Esophagus muscularis mucosa (tissue), 4 donors: ENCODE measurements at regions not wholly inside any gene's neighbourhood (a gene's known extent, or its start where the extent isn't known, plus 50 kb on each side); places are given as distances from the start of the nearest gene placed in this dataset.

ENCODE experiments used
- DNase-seq: peaks from one replicate; pipeline ENCODE4 v3.0.0-alpha.2; 2017; ENCODE audit errors: extremely low spot score
- H3K27ac ChIP-seq, 4 donors: fragments of 200-600 bp; sonication (generic); replicated peaks in 1 of 4; 1 replicate in 3 of 4; 2 replicates in 1 of 4; pipeline ENCODE4 v1.5.1; 2016 to 2019; ENCODE audit warnings: mild to moderate bottlenecking in 1 of 4
- H3K27me3 ChIP-seq, 4 donors: fragments of 200-600 bp; sonication (generic); one replicate each; pipeline versions ENCODE4 v1.5.1 to v1.6.0; 2016 to 2019
- H3K36me3 ChIP-seq, 4 donors: fragments of 200-600 bp; sonication (generic); one replicate each; pipeline ENCODE4 v1.5.1; 2016 to 2019
- H3K4me1 ChIP-seq, 4 donors: fragments of 200-600 bp; sonication (generic); one replicate each; pipeline ENCODE4 v1.5.1; 2016 to 2019
- H3K4me3 ChIP-seq, 4 donors: fragments of 200-600 bp; sonication (generic); 1 replicate in 2 of 4; 2 replicates in 2 of 4; pipeline ENCODE4 v1.5.1; 2016 to 2019; ENCODE audit warnings: mild to moderate bottlenecking in 4 of 4, moderate library complexity in 1 of 4
- H3K9me3 ChIP-seq, 4 donors: fragments of 200-600 bp; sonication (generic); 1 replicate in 3 of 4; 2 replicates in 1 of 4; pipeline ENCODE4 v1.5.1; 2016 to 2019
- EP300 ChIP-seq: sonication (generic); formaldehyde crosslinking; IDR thresholded peaks from one replicate; pipeline ENCODE4 v1.6.1; 2017; ENCODE audit warnings: antibody characterized with exemption
- POLR2A ChIP-seq: fragments of 450-650 bp; IDR thresholded peaks from one replicate; pipeline ENCODE4 v1.6.1; 2017; ENCODE audit warnings: antibody characterized with exemption, moderate library complexity, mild to moderate bottlenecking, low read depth
- POLR2AphosphoS5 ChIP-seq, 2 donors: sonication (generic); formaldehyde crosslinking; IDR thresholded peaks; one replicate each; pipeline ENCODE4 v1.6.1; 2017; ENCODE audit warnings: antibody characterized with exemption in 2 of 2
- whole genome bisulfite sequencing: methylation state at CpG from one replicate; pipeline ENCODE4 v1.1.5; 2018; 5-methylcytosine and 5-hydroxymethylcytosine counted together
- intact Hi-C: fragments of 100-400 bp; cut with DNase I; formaldehyde crosslinking; loops from one replicate; pipeline ENCODE4 v1.15.1; 2023
- TF ChIP-seq, protein P1 (sequence below), 3 experiments: fragments of 200-600 bp in 2 of 3; fragments of 450-650 bp in 1 of 3; sonication (generic) in 2 of 3; IDR thresholded peaks; one replicate each; pipeline ENCODE4 v1.5.1; 2017 to 2019; ENCODE audit warnings: antibody characterized with exemption in 3 of 3, mild to moderate bottlenecking in 2 of 3, moderate library complexity in 1 of 3

DNA sequence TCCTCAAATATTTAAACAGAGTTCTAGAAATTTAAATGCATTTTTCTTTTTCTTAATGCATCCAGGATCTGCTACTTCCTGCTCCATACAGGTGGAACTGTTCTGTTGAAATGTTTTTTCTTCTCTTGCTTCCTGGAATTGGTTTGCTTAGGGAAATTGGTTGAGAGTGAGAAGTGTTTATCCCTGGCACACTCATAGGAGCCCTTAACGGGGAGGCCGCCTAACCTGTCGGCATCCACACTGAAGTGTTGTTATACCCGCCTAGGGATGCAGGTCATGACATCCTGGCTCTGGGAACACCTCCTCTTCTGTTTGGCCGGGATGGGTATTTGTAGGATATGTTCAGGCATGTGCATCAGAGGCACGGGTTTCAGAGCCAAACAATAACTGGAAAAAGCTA, 239.7 kb downstream of the GADD45G start:
- DNase-seq: peak; percentile 39
- no peaks in the 10 kb centered on the region for H3K27me3 ChIP-seq
- 93% methylated on average over 6 of the region's 6 CpGs for WGBS
- H3K36me3 ChIP-seq: no peaks in the 10 kb centered on the region
- no peak overlapping the region for H3K4me3 ChIP-seq
- H3K27ac ChIP-seq: no peak overlapping the region
- no peak for TF ChIP-seq POLR2A
- no peak for TF ChIP-seq EP300
- TF ChIP-seq, protein P1, sequence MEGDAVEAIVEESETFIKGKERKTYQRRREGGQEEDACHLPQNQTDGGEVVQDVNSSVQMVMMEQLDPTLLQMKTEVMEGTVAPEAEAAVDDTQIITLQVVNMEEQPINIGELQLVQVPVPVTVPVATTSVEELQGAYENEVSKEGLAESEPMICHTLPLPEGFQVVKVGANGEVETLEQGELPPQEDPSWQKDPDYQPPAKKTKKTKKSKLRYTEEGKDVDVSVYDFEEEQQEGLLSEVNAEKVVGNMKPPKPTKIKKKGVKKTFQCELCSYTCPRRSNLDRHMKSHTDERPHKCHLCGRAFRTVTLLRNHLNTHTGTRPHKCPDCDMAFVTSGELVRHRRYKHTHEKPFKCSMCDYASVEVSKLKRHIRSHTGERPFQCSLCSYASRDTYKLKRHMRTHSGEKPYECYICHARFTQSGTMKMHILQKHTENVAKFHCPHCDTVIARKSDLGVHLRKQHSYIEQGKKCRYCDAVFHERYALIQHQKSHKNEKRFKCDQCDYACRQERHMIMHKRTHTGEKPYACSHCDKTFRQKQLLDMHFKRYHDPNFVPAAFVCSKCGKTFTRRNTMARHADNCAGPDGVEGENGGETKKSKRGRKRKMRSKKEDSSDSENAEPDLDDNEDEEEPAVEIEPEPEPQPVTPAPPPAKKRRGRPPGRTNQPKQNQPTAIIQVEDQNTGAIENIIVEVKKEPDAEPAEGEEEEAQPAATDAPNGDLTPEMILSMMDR (IDR thresholded peaks at IDR 0.05): no peak
- no peaks in the 10 kb centered on the region for H3K9me3 ChIP-seq
- peaks cover 0 to 6% (median 4%) of the 10 kb centered on the region in 4 donors for H3K4me1 ChIP-seq
- intact Hi-C loops: no loop called here

DNA sequence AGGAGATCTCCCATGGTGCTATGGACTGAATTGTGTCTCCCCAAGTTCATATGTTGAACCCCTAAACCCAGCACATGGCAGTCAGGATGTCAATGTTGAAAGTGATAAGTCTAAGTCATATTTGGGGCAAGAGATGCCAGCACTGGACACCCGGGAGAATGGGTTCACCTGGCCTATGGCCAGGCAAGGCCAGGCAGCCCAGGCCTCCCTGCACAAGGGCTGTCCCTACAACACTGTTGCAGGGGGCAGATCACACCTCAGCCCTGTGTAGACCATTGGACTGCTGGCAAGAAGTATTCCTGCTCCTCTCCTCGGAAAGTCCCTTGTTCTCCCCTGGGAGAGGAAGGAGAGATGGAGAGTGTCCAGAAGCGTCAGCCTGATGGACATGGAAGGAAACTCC, 240.5 kb downstream of the GADD45G start:
- WGBS: 53% methylated on average over 2 of the region's 3 CpGs
- no peak overlapping the region for H3K4me3 ChIP-seq
- H3K36me3 ChIP-seq: no peaks in the 10 kb centered on the region
- intact Hi-C loops: no loop called here
- no peaks in the 10 kb centered on the region for H3K27me3 ChIP-seq
- peaks cover 0 to under 1% (median 0%) of the 10 kb centered on the region in 4 donors for H3K4me1 ChIP-seq
- no peak for TF ChIP-seq EP300
- TF ChIP-seq, protein P1 (IDR thresholded peaks at IDR 0.05): no peak
- TF ChIP-seq POLR2AphosphoS5 (IDR thresholded peaks at IDR 0.05): no peak
- no peak for TF ChIP-seq POLR2A
- H3K27ac ChIP-seq: no peak overlapping the region
- DNase-seq: peak; percentile 70
- no peaks in the 10 kb centered on the region for H3K9me3 ChIP-seq

DNA sequence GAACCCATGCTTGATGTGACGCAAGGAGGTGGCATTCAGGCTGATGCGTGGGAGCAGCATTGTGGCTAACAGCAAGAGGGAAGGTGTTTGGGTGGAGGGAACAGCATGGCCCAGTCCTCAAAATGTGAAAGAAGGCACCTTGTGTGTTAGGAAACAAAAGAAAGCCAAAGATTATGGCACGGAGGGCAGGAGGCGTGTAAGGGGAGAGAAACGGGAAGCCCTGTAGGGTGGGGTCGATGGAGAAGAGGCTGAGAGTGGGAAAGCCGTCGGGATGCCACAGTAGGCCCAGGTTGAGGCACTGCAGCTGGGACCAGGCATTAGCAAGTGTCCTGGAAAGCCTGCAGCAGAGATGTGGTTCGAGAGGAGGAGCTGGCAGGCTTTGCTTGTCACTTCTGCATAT, 241.1 kb downstream of the GADD45G start:
- 87% methylated on average over 9 of the region's 9 CpGs for WGBS
- Histone ChIP-seq H3K9me3 (no peaks in the 10 kb centered on the region), H3K27me3 (no peaks in the 10 kb centered on the region), H3K4me3 (no peak overlapping the region), H3K36me3 (no peaks in the 10 kb centered on the region), H3K4me1 (peaks cover 0 to 6% (median 0%) of the 10 kb centered on the region in 4 donors), H3K27ac (no peak overlapping the region)
- intact Hi-C loops: no loop called here
- no peak for TF ChIP-seq POLR2AphosphoS5 (IDR thresholded peaks at IDR 0.05)
- TF ChIP-seq EP300: no peak
- TF ChIP-seq POLR2A: no peak
- TF ChIP-seq, protein P1 (IDR thresholded peaks at IDR 0.05): no peak
- DNase-seq: peak; percentile 47

DNA sequence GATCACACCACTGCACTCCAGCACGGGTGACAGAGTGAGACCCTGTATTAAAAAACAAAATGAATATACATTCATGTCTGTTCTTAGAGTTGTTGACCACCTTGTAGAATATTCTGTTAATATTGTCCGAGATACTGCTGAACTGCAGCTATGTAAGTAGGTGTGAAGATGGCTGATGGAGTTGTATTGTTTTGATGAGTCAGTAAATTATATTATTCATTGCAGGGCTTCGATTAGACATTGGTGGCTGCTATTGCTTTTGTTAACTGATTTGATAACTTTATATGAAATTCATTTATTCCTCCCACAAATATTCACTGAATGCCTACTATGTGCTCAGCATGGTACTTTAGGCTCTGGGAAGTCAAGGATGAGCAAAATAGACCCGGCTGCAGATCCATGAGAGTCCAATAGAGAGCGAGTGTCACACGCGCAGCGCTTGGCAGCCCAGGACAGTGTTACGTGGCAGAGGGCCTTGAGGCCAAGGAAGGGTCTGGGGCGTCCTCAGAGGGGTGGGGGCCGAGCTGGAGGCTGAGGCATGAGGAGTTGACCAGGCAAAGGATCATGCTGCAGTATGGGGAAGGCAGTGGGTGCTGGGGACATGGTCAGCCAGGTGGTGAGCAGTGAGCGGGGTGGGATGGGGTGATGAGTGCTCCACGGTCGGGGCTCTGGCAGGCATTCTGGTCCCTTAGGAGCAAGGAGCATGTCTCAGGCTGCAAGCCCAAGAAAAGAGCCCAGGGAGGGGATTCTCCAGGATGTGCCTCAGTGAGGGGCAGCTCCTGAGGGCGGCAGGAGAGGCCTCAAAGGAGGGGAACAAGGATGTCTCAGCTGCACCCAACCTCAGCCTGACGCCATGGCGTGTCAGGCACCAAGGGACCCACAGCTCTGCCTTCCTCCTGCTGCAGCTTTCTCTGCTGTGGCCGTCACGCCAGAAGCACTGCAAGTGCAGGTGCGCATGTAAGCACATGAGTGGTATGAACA, 243.5 kb downstream of the GADD45G start:
- TF ChIP-seq, protein P1 (IDR thresholded peaks at IDR 0.05): no peak
- TF ChIP-seq POLR2A (no peak), EP300 (no peak)
- no peak overlapping the region for H3K27ac ChIP-seq
- intact Hi-C loops: no loop called here
- H3K27me3 ChIP-seq: no peaks in the 10 kb centered on the region
- peaks cover 0 to 7% (median 0%) of the 10 kb centered on the region in 4 donors for H3K4me1 ChIP-seq
- H3K9me3 ChIP-seq: no peaks in the 10 kb centered on the region
- DNase-seq: no peak
- H3K4me3 ChIP-seq: no peak overlapping the region
- 87% methylated on average over 20 of the region's 20 CpGs for WGBS
- no peaks in the 10 kb centered on the region for H3K36me3 ChIP-seq
